Right atrium auricular region (tissue), 2 donors: ENCODE measurements at regions not wholly inside any gene's neighbourhood (a gene's known extent, or its start where the extent isn't known, plus 50 kb on each side); places are given as distances from the start of the nearest gene placed in this dataset.

Experiments
- DNase-seq: peaks from one replicate; pipeline ENCODE4 v3.0.0-alpha.2; 2019; ENCODE audit warnings: low spot score
- H3K27ac ChIP-seq, 2 donors: fragments of 200-600 bp; sonication (generic); 1 replicate in 1 of 2; 2 replicates in 1 of 2; pipeline ENCODE4 v1.5.1; 2016 to 2019
- H3K27me3 ChIP-seq, 2 donors: fragments of 200-600 bp; sonication (generic); one replicate each; pipeline versions ENCODE4 v1.5.1 to v1.6.0; 2017 to 2019
- H3K36me3 ChIP-seq: fragments of 200-600 bp; sonication (generic); one replicate; pipeline ENCODE4 v1.5.1; 2016
- H3K4me1 ChIP-seq, 2 donors: fragments of 200-600 bp; sonication (generic); one replicate each; pipeline versions ENCODE4 v1.5.1 to v1.6.0; 2017 to 2019
- H3K4me3 ChIP-seq, 2 donors: fragments of 200-600 bp; sonication (generic); 1 replicate in 1 of 2; 2 replicates in 1 of 2; pipeline ENCODE4 v1.5.1; 2017 to 2019; ENCODE audit warnings: mild to moderate bottlenecking in 1 of 2, moderate library complexity in 1 of 2
- H3K9me3 ChIP-seq, 2 donors: fragments of 200-600 bp; sonication (generic); one replicate each; pipeline ENCODE4 v1.5.1; 2019
- CTCF ChIP-seq, 2 donors: fragments of 200-600 bp; sonication (generic); IDR thresholded peaks; one replicate each; pipeline ENCODE4 v1.5.1; 2019; ENCODE audit warnings: antibody characterized with exemption in 2 of 2

GRCh38 chr12:60836651-60837050 lies 1240.8 kb downstream of the SLC16A7 start:
- H3K4me1 ChIP-seq: no peaks in the 10 kb centered on the region
- no peaks in the 10 kb centered on the region for H3K9me3 ChIP-seq
- H3K4me3 ChIP-seq: no peak overlapping the region
- H3K27ac ChIP-seq: no peak overlapping the region
- TF ChIP-seq CTCF (IDR thresholded peaks at IDR 0.05): no peak
- no peaks in the 10 kb centered on the region for H3K36me3 ChIP-seq
- no peaks in the 10 kb centered on the region for H3K27me3 ChIP-seq
- no peak for DNase-seq

GRCh38 chr12:60842181-60842580 lies 1246.4 kb downstream of the SLC16A7 start:
- no peak for DNase-seq
- Histone ChIP-seq H3K9me3 (no peaks in the 10 kb centered on the region), H3K27me3 (no peaks in the 10 kb centered on the region), H3K36me3 (no peaks in the 10 kb centered on the region), H3K4me1 (no peaks in the 10 kb centered on the region), H3K27ac (no peak overlapping the region), H3K4me3 (no peak overlapping the region)
- TF ChIP-seq CTCF (IDR thresholded peaks at IDR 0.05): no peak

GRCh38 chr12:60844101-60844500 lies 1248.3 kb downstream of the SLC16A7 start:
- TF ChIP-seq CTCF (IDR thresholded peaks at IDR 0.05): no peak
- Histone ChIP-seq H3K9me3 (no peaks in the 10 kb centered on the region), H3K36me3 (no peaks in the 10 kb centered on the region), H3K27ac (no peak overlapping the region), H3K4me3 (no peak overlapping the region), H3K27me3 (no peaks in the 10 kb centered on the region), H3K4me1 (no peaks in the 10 kb centered on the region)
- no peak for DNase-seq

GRCh38 chr12:60844875-60845274 lies 1249.0 kb downstream of the SLC16A7 start:
- TF ChIP-seq CTCF (IDR thresholded peaks at IDR 0.05): no peak
- H3K36me3 ChIP-seq: no peaks in the 10 kb centered on the region
- H3K27me3 ChIP-seq: no peaks in the 10 kb centered on the region
- no peak overlapping the region for H3K27ac ChIP-seq
- H3K9me3 ChIP-seq: no peaks in the 10 kb centered on the region
- no peaks in the 10 kb centered on the region for H3K4me1 ChIP-seq
- DNase-seq: no peak
- no peak overlapping the region for H3K4me3 ChIP-seq

- DNase-seq: no peak
Measured at GRCh38 chr12:60845696-60846095, 1249.9 kb downstream of the SLC16A7 start.

More at GRCh38 chr12:60845696-60846095, 1249.9 kb downstream of the SLC16A7 start:
- no peaks in the 10 kb centered on the region for H3K36me3 ChIP-seq
- no peak overlapping the region for H3K4me3 ChIP-seq
- no peak overlapping the region for H3K27ac ChIP-seq
- no peaks in the 10 kb centered on the region for H3K9me3 ChIP-seq
- no peaks in the 10 kb centered on the region for H3K27me3 ChIP-seq
- no peak for TF ChIP-seq CTCF (IDR thresholded peaks at IDR 0.05)
- no peaks in the 10 kb centered on the region for H3K4me1 ChIP-seq
